ENCODE measurements at regions not wholly inside any gene's neighbourhood (a gene's known extent, or its start where the extent isn't known, plus 50 kb on each side); places are given as distances from the start of the nearest gene placed in this dataset.

DNA sequence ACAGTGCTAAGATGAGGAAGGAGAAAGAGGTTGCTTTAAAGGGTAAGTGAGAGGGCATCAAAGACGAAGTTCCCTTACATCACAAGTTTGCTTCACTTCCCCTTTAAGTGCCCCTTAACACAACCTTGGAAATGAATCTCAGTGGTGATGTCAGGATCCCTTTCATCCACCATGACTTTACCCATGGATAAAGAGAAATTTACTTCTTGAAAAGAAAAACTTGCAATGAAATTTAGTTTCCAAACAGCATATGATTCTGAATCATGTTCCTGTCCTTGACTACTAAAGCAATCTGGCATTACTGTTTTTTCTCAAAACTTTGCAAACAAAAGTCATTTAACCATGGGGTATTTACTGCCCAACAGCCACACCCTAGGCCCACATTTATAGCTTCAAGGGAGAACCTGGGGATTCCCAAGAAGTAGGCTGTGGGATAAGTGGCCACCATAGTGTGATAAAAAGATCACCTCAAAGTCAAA, 135.9 kb downstream of the ITGB8 start:
- Histone ChIP-seq H3K9me1 (ENCODE audit: control insufficient read depth, insufficient read depth, low read length) (no peaks in the 10 kb centered on the region), H2AFZ (ENCODE audit: low read depth, low read length) (no peak overlapping the region), H3K4me2 (ENCODE audit: insufficient read depth, low read length) (no peak overlapping the region), H3K4me3 (no peak overlapping the region), H3K79me2 (ENCODE audit: control insufficient read depth, insufficient read depth, low read length) (no peaks in the 10 kb centered on the region), H3K27me3 (ENCODE audit: control insufficient read depth in 2 of 2, insufficient read depth in 2 of 2, low read length in 2 of 2) (no peaks in the 10 kb centered on the region), H4K20me1 (replicated peaks; ENCODE audit: control insufficient read depth, insufficient read depth, low read length) (no peaks in the 10 kb centered on the region), H3K27ac (ENCODE audit: extremely low read depth, low read depth, low read length) (no peak overlapping the region), H3K9me3 (replicated peaks; ENCODE audit: control insufficient read depth, insufficient read depth, low read depth, low read length) (no peaks in the 10 kb centered on the region), H3K36me3 (ENCODE audit: control insufficient read depth, insufficient read depth, low read length) (no peaks in the 10 kb centered on the region), H3K4me1 (replicated peaks in 1 of 2; ENCODE audit: control insufficient read depth in 2 of 2, insufficient read depth in 2 of 2, low read length in 2 of 2) (no peaks in the 10 kb centered on the region), H3K9ac (ENCODE audit: insufficient read depth in 1 of 2, low read depth in 2 of 2, low read length in 2 of 2) (no peak overlapping the region)
- no peak for DNase-seq (ENCODE audit: extremely low read depth in 1 of 4, low spot score in 3 of 4)
- intact Hi-C loops (cut with micrococcal nuclease), result no loop called here
- no peak for FAIRE-seq
- in situ Hi-C loops (cut with MboI), result no loop called here
- ATAC-seq, result no peak
- POLR2A ChIA-PET, result no interaction called here
- CTCF ChIA-PET (ENCODE audit: low intra/inter-chr PET ratio), result no interaction called here
- WGBS (ENCODE audit: insufficient coverage, low coverage, missing lambda C conversion rate), result 0% methylated on average over 1 of the region's 1 CpG
- TF ChIP-seq GATA2 (CRISPR knock-in tag; IDR thresholded peaks at IDR 0.05) (no peak), FOXA3 (CRISPR knock-in tag; conservative IDR thresholded peaks at IDR 0.05 in 1 of 2, IDR thresholded peaks at IDR 0.05 in 1 of 2) (no peak), CCNT2 (IDR thresholded peaks at IDR 0.05; ENCODE audit: borderline replicate concordance, extremely low read depth, insufficient read length, low read depth, low read length) (no peak), ARID1B (IDR thresholded peaks at IDR 0.05) (no peak), FIP1L1 (IDR thresholded peaks at IDR 0.05; ENCODE audit: low read depth, low read length, poor library complexity, severe bottlenecking) (no peak), SRF (CRISPR knock-in tag; IDR thresholded peaks at IDR 0.05) (no peak), CHCHD3 (CRISPR knock-in tag; IDR thresholded peaks at IDR 0.05) (no peak), KLF10 (CRISPR knock-in tag; IDR thresholded peaks at IDR 0.05) (no peak), RAD51 (IDR thresholded peaks at IDR 0.05; ENCODE audit: borderline replicate concordance, low read depth) (no peak), CBX8 (IDR thresholded peaks at IDR 0.05; ENCODE audit: borderline replicate concordance, extremely low read depth, low read depth, low read length, poor library complexity, severe bottlenecking) (no peak), ZNF24 (IDR thresholded peaks at IDR 0.05) (no peak), CHD1 (IDR thresholded peaks at IDR 0.05; ENCODE audit: low read length) (no peak), ZNF77 (CRISPR knock-in tag; IDR thresholded peaks at IDR 0.05) (no peak), ZNF561 (CRISPR knock-in tag; conservative IDR thresholded peaks at IDR 0.05) (no peak)
- TF ChIP-seq, protein P1, sequence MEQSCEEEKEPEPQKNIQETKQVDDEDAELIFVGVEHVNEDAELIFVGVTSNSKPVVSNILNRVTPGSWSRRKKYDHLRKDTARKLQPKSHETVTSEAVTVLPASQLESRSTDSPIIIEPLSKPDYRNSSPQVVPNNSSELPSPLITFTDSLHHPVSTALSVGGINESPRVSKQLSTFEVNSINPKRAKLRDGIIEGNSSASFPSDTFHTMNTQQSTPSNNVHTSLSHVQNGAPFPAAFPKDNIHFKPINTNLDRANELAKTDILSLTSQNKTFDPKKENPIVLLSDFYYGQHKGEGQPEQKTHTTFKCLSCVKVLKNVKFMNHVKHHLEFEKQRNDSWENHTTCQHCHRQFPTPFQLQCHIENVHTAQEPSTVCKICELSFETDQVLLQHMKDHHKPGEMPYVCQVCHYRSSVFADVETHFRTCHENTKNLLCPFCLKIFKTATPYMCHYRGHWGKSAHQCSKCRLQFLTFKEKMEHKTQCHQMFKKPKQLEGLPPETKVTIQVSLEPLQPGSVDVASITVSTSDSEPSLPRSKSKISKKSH (CRISPR knock-in tag; IDR thresholded peaks at IDR 0.05), result no peak
- TF ChIP-seq, protein P2, sequence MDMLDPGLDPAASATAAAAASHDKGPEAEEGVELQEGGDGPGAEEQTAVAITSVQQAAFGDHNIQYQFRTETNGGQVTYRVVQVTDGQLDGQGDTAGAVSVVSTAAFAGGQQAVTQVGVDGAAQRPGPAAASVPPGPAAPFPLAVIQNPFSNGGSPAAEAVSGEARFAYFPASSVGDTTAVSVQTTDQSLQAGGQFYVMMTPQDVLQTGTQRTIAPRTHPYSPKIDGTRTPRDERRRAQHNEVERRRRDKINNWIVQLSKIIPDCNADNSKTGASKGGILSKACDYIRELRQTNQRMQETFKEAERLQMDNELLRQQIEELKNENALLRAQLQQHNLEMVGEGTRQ (CRISPR knock-in tag; IDR thresholded peaks at IDR 0.05), result no peak
- TF ChIP-seq, protein P3, sequence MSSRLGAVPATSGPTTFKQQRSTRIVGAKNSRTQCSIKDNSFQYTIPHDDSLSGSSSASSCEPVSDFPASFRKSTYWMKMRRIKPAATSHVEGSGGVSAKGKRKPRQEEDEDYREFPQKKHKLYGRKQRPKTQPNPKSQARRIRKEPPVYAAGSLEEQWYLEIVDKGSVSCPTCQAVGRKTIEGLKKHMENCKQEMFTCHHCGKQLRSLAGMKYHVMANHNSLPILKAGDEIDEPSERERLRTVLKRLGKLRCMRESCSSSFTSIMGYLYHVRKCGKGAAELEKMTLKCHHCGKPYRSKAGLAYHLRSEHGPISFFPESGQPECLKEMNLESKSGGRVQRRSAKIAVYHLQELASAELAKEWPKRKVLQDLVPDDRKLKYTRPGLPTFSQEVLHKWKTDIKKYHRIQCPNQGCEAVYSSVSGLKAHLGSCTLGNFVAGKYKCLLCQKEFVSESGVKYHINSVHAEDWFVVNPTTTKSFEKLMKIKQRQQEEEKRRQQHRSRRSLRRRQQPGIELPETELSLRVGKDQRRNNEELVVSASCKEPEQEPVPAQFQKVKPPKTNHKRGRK (tag; IDR thresholded peaks at IDR 0.05), result no peak
- TF ChIP-seq, protein P4, sequence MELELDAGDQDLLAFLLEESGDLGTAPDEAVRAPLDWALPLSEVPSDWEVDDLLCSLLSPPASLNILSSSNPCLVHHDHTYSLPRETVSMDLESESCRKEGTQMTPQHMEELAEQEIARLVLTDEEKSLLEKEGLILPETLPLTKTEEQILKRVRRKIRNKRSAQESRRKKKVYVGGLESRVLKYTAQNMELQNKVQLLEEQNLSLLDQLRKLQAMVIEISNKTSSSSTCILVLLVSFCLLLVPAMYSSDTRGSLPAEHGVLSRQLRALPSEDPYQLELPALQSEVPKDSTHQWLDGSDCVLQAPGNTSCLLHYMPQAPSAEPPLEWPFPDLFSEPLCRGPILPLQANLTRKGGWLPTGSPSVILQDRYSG (tag; conservative IDR thresholded peaks at IDR 0.05; ENCODE audit: low read depth), result no peak
- TF ChIP-seq, protein P5, sequence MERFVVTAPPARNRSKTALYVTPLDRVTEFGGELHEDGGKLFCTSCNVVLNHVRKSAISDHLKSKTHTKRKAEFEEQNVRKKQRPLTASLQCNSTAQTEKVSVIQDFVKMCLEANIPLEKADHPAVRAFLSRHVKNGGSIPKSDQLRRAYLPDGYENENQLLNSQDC (CRISPR knock-in tag; IDR thresholded peaks at IDR 0.05), result no peak
- no TSS peak for BruUV-seq (replicated peaks)
